ENCODE measurements at regions not wholly inside any gene's neighbourhood (a gene's known extent, or its start where the extent isn't known, plus 50 kb on each side); places are given as distances from the start of the nearest gene placed in this dataset.

DNA sequence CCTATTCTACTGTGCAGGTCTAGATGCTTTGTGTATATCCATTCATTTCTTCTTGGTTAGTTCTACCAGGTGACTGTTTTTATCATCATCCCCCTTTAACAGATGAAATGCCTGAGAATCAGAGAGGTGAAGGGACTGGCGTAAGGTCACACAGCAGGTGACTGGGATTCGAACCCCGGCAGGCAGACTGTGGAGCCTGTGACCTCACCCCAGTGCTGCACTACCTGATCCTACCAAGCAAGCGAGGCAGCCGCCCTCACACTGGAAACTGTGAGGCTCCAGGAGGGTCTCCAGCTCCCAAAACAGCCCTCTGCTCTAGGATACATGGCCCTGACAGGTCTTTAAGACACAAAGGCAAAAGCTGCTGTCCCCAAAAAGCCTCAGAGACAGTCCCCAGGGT lies 91.7 kb downstream of the CHST1 start:
- Histone ChIP-seq H3K36me3 (ENCODE audit: insufficient read depth, low read length) (no peaks in the 10 kb centered on the region), H3K4me1 (ENCODE audit: insufficient read depth, low read length, poor library complexity, severe bottlenecking) (no peaks in the 10 kb centered on the region), H3K9me3 (ENCODE audit: low read length) (no peaks in the 10 kb centered on the region), H4K20me1 (ENCODE audit: insufficient read depth, low read length) (no peaks in the 10 kb centered on the region), H3K4me3 (ENCODE audit: low read depth, low read length, poor library complexity, severe bottlenecking) (no peak overlapping the region), H3K79me2 (ENCODE audit: insufficient read depth, low read depth, low read length) (no peaks in the 10 kb centered on the region), H3K27ac (ENCODE audit: low read depth, low read length, poor library complexity, severe bottlenecking) (no peak overlapping the region), H3K9me2 (ENCODE audit: insufficient read depth, low read length) (no peaks in the 10 kb centered on the region), H2AFZ (ENCODE audit: low read length) (no peak overlapping the region), H3K4me2 (ENCODE audit: low read length) (no peak overlapping the region)
- ChIA-PET POLR2A (no interaction called here), CTCF (ENCODE audit: unreplicated experiment) (no interaction called here)
- intact Hi-C loops (cut with micrococcal nuclease; ENCODE audit: unreplicated experiment): no loop called here
- DNase-seq (ENCODE audit: low spot score): no peak
- no TSS peak for BruUV-seq (replicated peaks)
- TF ChIP-seq EZH2phosphoT487 (IDR thresholded peaks at IDR 0.05; ENCODE audit: borderline replicate concordance, low read depth, low read length): no peak
- TF ChIP-seq, protein P1, sequence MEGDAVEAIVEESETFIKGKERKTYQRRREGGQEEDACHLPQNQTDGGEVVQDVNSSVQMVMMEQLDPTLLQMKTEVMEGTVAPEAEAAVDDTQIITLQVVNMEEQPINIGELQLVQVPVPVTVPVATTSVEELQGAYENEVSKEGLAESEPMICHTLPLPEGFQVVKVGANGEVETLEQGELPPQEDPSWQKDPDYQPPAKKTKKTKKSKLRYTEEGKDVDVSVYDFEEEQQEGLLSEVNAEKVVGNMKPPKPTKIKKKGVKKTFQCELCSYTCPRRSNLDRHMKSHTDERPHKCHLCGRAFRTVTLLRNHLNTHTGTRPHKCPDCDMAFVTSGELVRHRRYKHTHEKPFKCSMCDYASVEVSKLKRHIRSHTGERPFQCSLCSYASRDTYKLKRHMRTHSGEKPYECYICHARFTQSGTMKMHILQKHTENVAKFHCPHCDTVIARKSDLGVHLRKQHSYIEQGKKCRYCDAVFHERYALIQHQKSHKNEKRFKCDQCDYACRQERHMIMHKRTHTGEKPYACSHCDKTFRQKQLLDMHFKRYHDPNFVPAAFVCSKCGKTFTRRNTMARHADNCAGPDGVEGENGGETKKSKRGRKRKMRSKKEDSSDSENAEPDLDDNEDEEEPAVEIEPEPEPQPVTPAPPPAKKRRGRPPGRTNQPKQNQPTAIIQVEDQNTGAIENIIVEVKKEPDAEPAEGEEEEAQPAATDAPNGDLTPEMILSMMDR (conservative IDR thresholded peaks at IDR 0.05; ENCODE audit: low read length): no peak

DNA sequence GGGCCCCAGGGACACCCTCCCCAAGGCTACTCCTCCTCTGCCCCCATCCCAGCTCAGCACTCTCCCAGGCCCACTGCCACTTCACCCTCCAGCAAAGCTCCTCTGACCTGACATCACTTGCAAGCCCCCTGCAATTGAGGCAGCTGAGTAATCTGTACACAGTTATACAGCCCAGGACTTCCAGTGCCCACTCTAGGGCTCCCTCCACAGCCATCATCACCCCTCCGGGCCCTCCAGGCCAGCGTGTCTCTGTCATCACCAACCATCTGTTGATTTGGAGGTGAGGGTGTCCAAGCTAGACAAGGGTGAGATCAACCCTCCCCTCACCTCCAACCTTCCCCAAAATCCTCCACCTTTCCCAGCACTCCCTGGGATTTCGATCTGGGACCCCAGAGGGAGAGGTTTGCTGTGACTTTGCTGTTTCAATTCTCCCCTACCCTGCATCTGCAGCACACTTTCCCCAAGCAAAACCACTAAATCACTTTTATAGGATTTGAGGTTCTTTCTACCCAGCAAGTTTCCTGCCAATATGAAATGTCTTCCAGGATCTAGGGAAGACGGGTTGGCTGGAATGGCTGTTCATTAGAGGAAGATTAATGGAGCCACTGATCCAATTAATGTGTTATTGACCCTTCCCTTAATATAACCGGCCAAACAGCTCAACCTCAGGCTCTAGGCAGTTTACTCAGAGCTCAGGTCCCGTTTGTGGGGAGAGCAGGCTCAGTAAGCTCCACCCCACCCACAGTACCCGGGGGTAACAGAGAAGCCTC lies 92.9 kb downstream of the CHST1 start:
- ChIA-PET POLR2A (no interaction called here), CTCF (ENCODE audit: unreplicated experiment) (no interaction called here)
- Histone ChIP-seq H4K20me1 (ENCODE audit: insufficient read depth, low read length) (no peaks in the 10 kb centered on the region), H3K9me2 (ENCODE audit: insufficient read depth, low read length) (no peaks in the 10 kb centered on the region), H2AFZ (ENCODE audit: low read length) (no peak overlapping the region), H3K9me3 (ENCODE audit: low read length) (no peaks in the 10 kb centered on the region), H3K79me2 (ENCODE audit: insufficient read depth, low read depth, low read length) (no peaks in the 10 kb centered on the region), H3K4me1 (ENCODE audit: insufficient read depth, low read length, poor library complexity, severe bottlenecking) (no peaks in the 10 kb centered on the region), H3K27ac (ENCODE audit: low read depth, low read length, poor library complexity, severe bottlenecking) (no peak overlapping the region), H3K4me2 (ENCODE audit: low read length) (no peak overlapping the region), H3K4me3 (ENCODE audit: low read depth, low read length, poor library complexity, severe bottlenecking) (no peak overlapping the region), H3K36me3 (ENCODE audit: insufficient read depth, low read length) (no peaks in the 10 kb centered on the region)
- TF ChIP-seq EZH2phosphoT487 (IDR thresholded peaks at IDR 0.05; ENCODE audit: borderline replicate concordance, low read depth, low read length): no peak
- TF ChIP-seq, protein P1 (conservative IDR thresholded peaks at IDR 0.05; ENCODE audit: low read length): no peak
- no peak for DNase-seq (ENCODE audit: low spot score)
- intact Hi-C loops (cut with micrococcal nuclease; ENCODE audit: unreplicated experiment): no loop called here
- no TSS peak for BruUV-seq (replicated peaks)

DNA sequence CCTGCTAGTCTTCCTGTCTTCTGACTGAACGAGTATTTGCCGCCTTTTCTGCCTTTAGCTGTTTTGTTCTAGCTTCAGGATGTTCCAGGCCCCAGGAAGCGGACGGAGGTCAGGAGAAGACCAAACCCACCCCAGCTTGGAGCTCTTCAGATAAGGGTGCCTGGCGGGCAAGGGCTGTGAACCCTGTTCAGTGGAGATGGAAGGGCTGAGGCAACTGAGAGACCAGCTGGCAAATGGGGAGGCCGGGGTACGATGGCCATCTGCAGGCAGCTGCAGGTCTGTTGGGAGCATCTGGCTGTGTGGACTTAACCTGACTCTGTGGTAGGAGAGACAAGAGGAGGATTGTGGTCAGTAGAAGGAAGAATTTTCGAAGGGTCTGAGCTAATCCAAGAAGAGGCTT lies 95.6 kb downstream of the CHST1 start:
- TF ChIP-seq, protein P1 (conservative IDR thresholded peaks at IDR 0.05; ENCODE audit: low read length): no peak
- TF ChIP-seq EZH2phosphoT487 (IDR thresholded peaks at IDR 0.05; ENCODE audit: borderline replicate concordance, low read depth, low read length): no peak
- no peaks in the 10 kb centered on the region for H3K36me3 ChIP-seq (ENCODE audit: insufficient read depth, low read length)
- ChIA-PET CTCF (ENCODE audit: unreplicated experiment) (interaction anchor here (0.5 kb wide), 1 partner anchor 23 kb away, joined by 4 read pairs; no protein-coding TSS in a partner anchor), POLR2A (no interaction called here)
- H4K20me1 ChIP-seq (ENCODE audit: insufficient read depth, low read length): no peaks in the 10 kb centered on the region
- H3K9me3 ChIP-seq (ENCODE audit: low read length): no peaks in the 10 kb centered on the region
- no peak overlapping the region for H2AFZ ChIP-seq (ENCODE audit: low read length)
- no peak overlapping the region for H3K4me3 ChIP-seq (ENCODE audit: low read depth, low read length, poor library complexity, severe bottlenecking)
- no peak overlapping the region for H3K4me2 ChIP-seq (ENCODE audit: low read length)
- H3K79me2 ChIP-seq (ENCODE audit: insufficient read depth, low read depth, low read length): no peaks in the 10 kb centered on the region
- no peaks in the 10 kb centered on the region for H3K4me1 ChIP-seq (ENCODE audit: insufficient read depth, low read length, poor library complexity, severe bottlenecking)
- intact Hi-C loops (cut with micrococcal nuclease; ENCODE audit: unreplicated experiment): no loop called here
- no peak for DNase-seq (ENCODE audit: low spot score)
- H3K27ac ChIP-seq (ENCODE audit: low read depth, low read length, poor library complexity, severe bottlenecking): no peak overlapping the region
- no TSS peak for BruUV-seq (replicated peaks)
- H3K9me2 ChIP-seq (ENCODE audit: insufficient read depth, low read length): no peaks in the 10 kb centered on the region
